ENCODE measurements at regions not wholly inside any gene's neighbourhood (a gene's known extent, or its start where the extent isn't known, plus 50 kb on each side); places are given as distances from the start of the nearest gene placed in this dataset.
A peak's percentile ranks its signal among the peaks of the same experiment; 100 is the strongest.

- H3F3A ChIP-seq (ENCODE audit: low read length, unreplicated experiment) = no peaks in the 10 kb centered on the region
- no peaks in the 10 kb centered on the region for H3K9me3 ChIP-seq (ENCODE audit: low read length)
- H3K27me3 ChIP-seq (ENCODE audit: low read length) = no peaks in the 10 kb centered on the region
- H3K27ac ChIP-seq (ENCODE audit: low read length) = no peak overlapping the region
- POLR2A ChIA-PET (ENCODE audit: unreplicated experiment) = no interaction called here
- H3K9me2 ChIP-seq (replicated peaks; ENCODE audit: low read length) = no peaks in the 10 kb centered on the region
- H4K20me1 ChIP-seq (ENCODE audit: low read length) = no peaks in the 10 kb centered on the region
- BruUV-seq (replicated peaks) = no TSS peak
- no peaks in the 10 kb centered on the region for H3K79me2 ChIP-seq (ENCODE audit: low read length)
- H2AFZ ChIP-seq (ENCODE audit: low read length) = peak overlapping the region; percentile 51; the same call in 1 of the 2 replicates
- H3K36me3 ChIP-seq (ENCODE audit: low read depth, low read length) = no peaks in the 10 kb centered on the region
- peak overlapping the region; percentile 31 for H3K4me2 ChIP-seq (ENCODE audit: low read length)
- ATAC-seq (no peak), DNase-seq (no peak)
- TF ChIP-seq EZH2phosphoT487 (IDR thresholded peaks at IDR 0.05; ENCODE audit: borderline replicate concordance, low read length) = no peak
- TF ChIP-seq EZH2 (IDR thresholded peaks at IDR 0.05; ENCODE audit: low read length, unreplicated experiment) = no peak
- no peak for TF ChIP-seq CTCF (conservative IDR thresholded peaks at IDR 0.05; ENCODE audit: low read depth, low read length)
- no peak overlapping the region for H3K9ac ChIP-seq (ENCODE audit: low read length)
- H3K4me1 ChIP-seq (ENCODE audit: insufficient read depth, low read length) = no peaks in the 10 kb centered on the region
- CTCF ChIA-PET = no interaction called here
- intact Hi-C loops (cut with micrococcal nuclease) = no loop called here
- H3K4me3 ChIP-seq (ENCODE audit: low read length) = no peak overlapping the region
Observed at GRCh38 chrX:4588466-4588865, 875.0 kb upstream of the PRKX start.

GRCh38 chrX:4588056-4588455 is 874.6 kb upstream of the PRKX start:
- TF ChIP-seq CTCF (conservative IDR thresholded peaks at IDR 0.05; ENCODE audit: low read depth, low read length) (no peak), EZH2phosphoT487 (IDR thresholded peaks at IDR 0.05; ENCODE audit: borderline replicate concordance, low read length) (no peak), EZH2 (IDR thresholded peaks at IDR 0.05; ENCODE audit: low read length, unreplicated experiment) (no peak)
- H3K9me3 ChIP-seq (ENCODE audit: low read length) = no peaks in the 10 kb centered on the region
- no peak overlapping the region for H3K4me2 ChIP-seq (ENCODE audit: low read length)
- H3K27me3 ChIP-seq (ENCODE audit: low read length) = no peaks in the 10 kb centered on the region
- ChIA-PET POLR2A (ENCODE audit: unreplicated experiment) (no interaction called here), CTCF (no interaction called here)
- no peaks in the 10 kb centered on the region for H3K36me3 ChIP-seq (ENCODE audit: low read depth, low read length)
- H4K20me1 ChIP-seq (ENCODE audit: low read length) = no peaks in the 10 kb centered on the region
- H3K27ac ChIP-seq (ENCODE audit: low read length) = no peak overlapping the region
- no TSS peak for BruUV-seq (replicated peaks)
- H3K9me2 ChIP-seq (replicated peaks; ENCODE audit: low read length) = no peaks in the 10 kb centered on the region
- H3K4me1 ChIP-seq (ENCODE audit: insufficient read depth, low read length) = no peaks in the 10 kb centered on the region
- ATAC-seq (no peak), DNase-seq (no peak)
- intact Hi-C loops (cut with micrococcal nuclease) = no loop called here
- no peaks in the 10 kb centered on the region for H3F3A ChIP-seq (ENCODE audit: low read length, unreplicated experiment)
- H3K4me3 ChIP-seq (ENCODE audit: low read length) = no peak overlapping the region
- no peak overlapping the region for H3K9ac ChIP-seq (ENCODE audit: low read length)
- H2AFZ ChIP-seq (ENCODE audit: low read length) = no peak overlapping the region
- no peaks in the 10 kb centered on the region for H3K79me2 ChIP-seq (ENCODE audit: low read length)

- intact Hi-C loops (cut with micrococcal nuclease) = no loop called here
- ChIA-PET POLR2A (ENCODE audit: unreplicated experiment) (no interaction called here), CTCF (no interaction called here)
- Histone ChIP-seq H4K20me1 (ENCODE audit: low read length) (no peaks in the 10 kb centered on the region), H3K4me3 (ENCODE audit: low read length) (no peak overlapping the region), H3K36me3 (ENCODE audit: low read depth, low read length) (no peaks in the 10 kb centered on the region), H3K9ac (ENCODE audit: low read length) (no peak overlapping the region), H3K9me3 (ENCODE audit: low read length) (no peaks in the 10 kb centered on the region), H3K27me3 (ENCODE audit: low read length) (no peaks in the 10 kb centered on the region), H3K27ac (ENCODE audit: low read length) (no peak overlapping the region), H3K9me2 (replicated peaks; ENCODE audit: low read length) (no peaks in the 10 kb centered on the region), H2AFZ (ENCODE audit: low read length) (no peak overlapping the region), H3K4me1 (ENCODE audit: insufficient read depth, low read length) (no peaks in the 10 kb centered on the region), H3K79me2 (ENCODE audit: low read length) (no peaks in the 10 kb centered on the region), H3K4me2 (ENCODE audit: low read length) (no peak overlapping the region), H3F3A (ENCODE audit: low read length, unreplicated experiment) (no peaks in the 10 kb centered on the region)
- TF ChIP-seq EZH2phosphoT487 (IDR thresholded peaks at IDR 0.05; ENCODE audit: borderline replicate concordance, low read length) (no peak), EZH2 (IDR thresholded peaks at IDR 0.05; ENCODE audit: low read length, unreplicated experiment) (no peak), CTCF (conservative IDR thresholded peaks at IDR 0.05; ENCODE audit: low read depth, low read length) (no peak)
- ATAC-seq (no peak), DNase-seq (no peak)
- BruUV-seq (replicated peaks) = no TSS peak
Observed at GRCh38 chrX:4579999-4580398, 866.5 kb upstream of the PRKX start.
